ENCODE measurements at regions not wholly inside any gene's neighbourhood (a gene's known extent, or its start where the extent isn't known, plus 50 kb on each side); places are given as distances from the start of the nearest gene placed in this dataset.

DNA sequence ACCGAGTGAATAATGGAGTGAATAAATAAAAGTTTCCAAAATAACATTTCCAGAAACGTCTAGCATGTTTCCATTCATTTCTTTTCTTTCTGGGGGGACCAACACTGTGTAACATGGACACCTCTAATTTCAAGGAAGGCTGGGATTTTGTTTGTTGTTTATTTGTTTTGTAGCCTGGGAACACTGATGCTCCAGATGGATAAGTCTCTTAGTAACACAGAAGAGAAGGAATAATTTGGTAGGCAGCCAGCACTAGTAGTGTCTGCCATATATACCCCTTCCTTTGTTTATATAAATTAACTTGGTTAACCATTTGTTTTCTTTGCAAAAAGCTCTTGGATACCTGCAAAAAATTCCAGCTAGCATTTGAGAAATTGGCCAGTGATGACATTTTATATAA is 411.4 kb upstream of the DEPDC1 start:
- peaks cover 0 to 25% (median 7%) of the 10 kb centered on the region in 11 donors for H3K9me3 ChIP-seq
- intact Hi-C loops (cut with DNase I), result no loop called here

DNA sequence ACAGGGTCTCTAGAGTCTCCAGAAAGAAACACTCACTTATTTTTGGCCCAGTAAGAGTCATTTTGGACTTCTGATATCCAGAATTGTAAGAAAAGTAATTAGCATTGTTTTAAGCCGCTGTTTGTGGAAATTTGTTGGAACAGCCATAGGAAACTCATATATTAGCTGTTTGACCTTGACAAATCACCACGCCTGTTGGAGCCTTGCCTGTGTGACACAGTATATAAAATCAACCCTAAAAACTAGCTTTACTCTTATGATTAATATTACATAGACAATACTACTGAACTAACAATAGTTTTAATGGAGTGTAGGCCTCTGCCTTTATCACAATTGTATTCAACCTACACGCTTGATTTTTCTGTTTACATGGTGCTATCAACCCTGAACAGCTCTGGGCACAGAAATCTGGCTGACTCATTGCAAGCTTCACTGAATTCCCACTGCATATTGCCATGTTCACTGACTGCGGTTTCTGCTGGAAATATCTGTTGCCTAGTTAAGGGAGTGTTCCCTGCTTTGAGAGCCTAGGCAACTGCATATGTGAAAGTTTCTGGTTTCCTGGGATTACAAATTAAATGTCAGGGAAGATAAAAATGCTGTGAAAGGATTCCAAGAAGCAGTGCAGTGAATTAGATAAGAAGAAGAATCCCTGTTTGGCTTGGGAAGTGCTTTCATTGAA is 419.5 kb upstream of the DEPDC1 start:
- DNase-seq, result peak in 1 of 2 donors; percentile 3
- Histone ChIP-seq H3K36me3 (no peaks in the 10 kb centered on the region), H3K27me3 (no peaks in the 10 kb centered on the region), H3K27ac (peak overlapping the region in 3 of 10 donors; percentile 19 to 37 (median 29)), H3K4me3 (no peak overlapping the region), H3K4me1 (peaks cover 0 to 19% (median 11%) of the 10 kb centered on the region in 9 donors), H3K9me3 (peaks cover 0 to 7% (median 0%) of the 10 kb centered on the region in 11 donors)
- intact Hi-C loops (cut with DNase I), result no loop called here
- ATAC-seq, result peak in 5 of 8 donors; percentile 25 to 81 (median 69)
- WGBS, 2 donors, result 26 to 27% methylated on average over 4 of the region's 4 CpGs
- TF ChIP-seq, protein P1, sequence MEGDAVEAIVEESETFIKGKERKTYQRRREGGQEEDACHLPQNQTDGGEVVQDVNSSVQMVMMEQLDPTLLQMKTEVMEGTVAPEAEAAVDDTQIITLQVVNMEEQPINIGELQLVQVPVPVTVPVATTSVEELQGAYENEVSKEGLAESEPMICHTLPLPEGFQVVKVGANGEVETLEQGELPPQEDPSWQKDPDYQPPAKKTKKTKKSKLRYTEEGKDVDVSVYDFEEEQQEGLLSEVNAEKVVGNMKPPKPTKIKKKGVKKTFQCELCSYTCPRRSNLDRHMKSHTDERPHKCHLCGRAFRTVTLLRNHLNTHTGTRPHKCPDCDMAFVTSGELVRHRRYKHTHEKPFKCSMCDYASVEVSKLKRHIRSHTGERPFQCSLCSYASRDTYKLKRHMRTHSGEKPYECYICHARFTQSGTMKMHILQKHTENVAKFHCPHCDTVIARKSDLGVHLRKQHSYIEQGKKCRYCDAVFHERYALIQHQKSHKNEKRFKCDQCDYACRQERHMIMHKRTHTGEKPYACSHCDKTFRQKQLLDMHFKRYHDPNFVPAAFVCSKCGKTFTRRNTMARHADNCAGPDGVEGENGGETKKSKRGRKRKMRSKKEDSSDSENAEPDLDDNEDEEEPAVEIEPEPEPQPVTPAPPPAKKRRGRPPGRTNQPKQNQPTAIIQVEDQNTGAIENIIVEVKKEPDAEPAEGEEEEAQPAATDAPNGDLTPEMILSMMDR (IDR thresholded peaks at IDR 0.05), result no peak

More for the DNA sequence above, 411.4 kb upstream of the DEPDC1 start:
- Histone ChIP-seq H3K27me3 (no peaks in the 10 kb centered on the region), H3K27ac (no peak overlapping the region), H3K4me3 (no peak overlapping the region), H3K36me3 (no peaks in the 10 kb centered on the region), H3K4me1 (no peaks in the 10 kb centered on the region)
- WGBS, 2 donors, result 48 to 65% methylated on average over 2 of the region's 2 CpGs
- ATAC-seq (no peak), DNase-seq (no peak)
- TF ChIP-seq, protein P1 (IDR thresholded peaks at IDR 0.05), result no peak

DNA sequence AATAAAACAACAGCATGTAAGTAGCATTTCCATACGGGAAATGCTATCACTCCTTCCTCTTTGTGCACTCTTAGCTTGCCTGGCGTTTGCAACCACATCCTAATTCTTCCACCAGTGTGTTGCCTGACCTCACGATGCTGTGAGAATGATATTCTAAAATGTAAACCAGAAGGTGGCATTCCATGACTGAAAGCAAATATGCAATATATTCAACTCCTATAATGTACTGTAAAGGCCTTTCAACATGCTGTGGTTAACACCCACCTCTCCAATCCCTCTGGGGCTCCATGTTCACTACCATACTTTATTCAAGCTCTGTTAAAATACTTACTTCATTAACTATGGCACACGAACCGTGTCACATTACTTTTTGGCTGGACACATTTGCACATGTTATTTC is 420.6 kb upstream of the DEPDC1 start:
- H3K9me3 ChIP-seq, result peaks cover 0 to under 1% (median 0%) of the 10 kb centered on the region in 11 donors
- H3K4me3 ChIP-seq, result no peak overlapping the region
- TF ChIP-seq, protein P1 (IDR thresholded peaks at IDR 0.05), result no peak
- no peak overlapping the region for H3K27ac ChIP-seq
- intact Hi-C loops (cut with DNase I), result no loop called here
- H3K36me3 ChIP-seq, result no peaks in the 10 kb centered on the region
- no peak for ATAC-seq
- DNase-seq, result no peak
- H3K27me3 ChIP-seq, result no peaks in the 10 kb centered on the region
- H3K4me1 ChIP-seq, result peaks cover 0 to 19% (median 11%) of the 10 kb centered on the region in 9 donors
- WGBS, 2 donors, result 43 to 48% methylated on average over 5 of the region's 5 CpGs

DNA sequence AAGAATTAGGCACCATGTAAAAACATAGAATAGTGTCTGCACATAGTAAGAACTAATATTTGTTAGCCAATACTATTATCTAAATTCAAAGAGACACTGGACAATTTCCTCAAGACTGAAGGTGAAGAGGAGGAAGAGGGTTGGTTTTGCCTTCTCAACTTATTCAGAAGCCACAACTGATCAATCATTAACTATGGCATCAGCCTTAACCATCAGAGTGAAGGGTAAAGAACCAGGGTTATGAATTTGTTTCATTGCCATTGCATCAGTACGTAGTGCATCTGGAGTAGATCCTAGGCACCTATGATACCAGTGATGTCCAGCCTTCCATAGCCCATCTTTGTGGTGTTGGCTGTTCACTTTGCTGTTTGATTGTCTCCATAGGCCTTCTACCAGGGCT is 421.7 kb upstream of the DEPDC1 start:
- Histone ChIP-seq H3K9me3 (peaks cover 0 to 12% (median 0%) of the 10 kb centered on the region in 11 donors), H3K36me3 (no peaks in the 10 kb centered on the region), H3K27me3 (no peaks in the 10 kb centered on the region), H3K27ac (no peak overlapping the region), H3K4me3 (no peak overlapping the region), H3K4me1 (peaks cover 0 to 19% (median 11%) of the 10 kb centered on the region in 9 donors)
- TF ChIP-seq, protein P1 (IDR thresholded peaks at IDR 0.05), result no peak
- ATAC-seq (no peak), DNase-seq (no peak)
- 56 to 93% methylated on average over 1 of the region's 1 CpG for WGBS, 2 donors
- intact Hi-C loops (cut with DNase I), result no loop called here

Data from heart right ventricle (tissue), 16 donors.